Endothelial cell of umbilical vein (primary cell): ENCODE measurements at regions not wholly inside any gene's neighbourhood (a gene's known extent, or its start where the extent isn't known, plus 50 kb on each side); places are given as distances from the start of the nearest gene placed in this dataset.

Experiments
- CTCF ChIP-seq, 2 donors: IDR thresholded peaks; 1 replicate in 1 of 2; 2 replicates in 1 of 2; pipeline ENCODE4 v1.5.1; 2011; ENCODE audit warnings: low read length in 2 of 2, mild to moderate bottlenecking in 2 of 2, moderate library complexity in 2 of 2, control low read depth in 1 of 2, inconsistent platforms in 1 of 2, low read depth in 1 of 2; ENCODE audit not compliant: insufficient read depth in 1 of 2; ENCODE audit errors: extremely low read depth in 1 of 2
- EZH2 ChIP-seq: IDR thresholded peaks from 2 replicates; pipeline ENCODE4 v1.6.1; 2012; ENCODE audit warnings: borderline replicate concordance, low read depth, mild to moderate bottlenecking, moderate library complexity, low read length, inconsistent platforms; ENCODE audit not compliant: severe bottlenecking
- JUN ChIP-seq: IDR thresholded peaks from 2 replicates; pipeline ENCODE4 v1.6.1; 2011; ENCODE audit warnings: borderline replicate concordance, low read depth; ENCODE audit not compliant: insufficient read length, insufficient read depth
- POLR2A ChIP-seq: IDR thresholded peaks from 2 replicates; pipeline ENCODE4 v1.6.1; 2012; ENCODE audit warnings: low read depth, mild to moderate bottlenecking, control low read depth, low read length

GRCh38 chr13:74006666-74007065 is 127.5 kb downstream of the KLF12 start:
- TF ChIP-seq EZH2 (no peak), CTCF (IDR thresholded peaks at IDR 0.05; ENCODE audit: extremely low read depth in 1 of 2, insufficient read depth in 1 of 2, low read depth in 1 of 2, low read length in 2 of 2) (no peak), POLR2A (no peak), JUN (no peak)
